H9 (cell line): ENCODE measurements at regions not wholly inside any gene's neighbourhood (a gene's known extent, or its start where the extent isn't known, plus 50 kb on each side); places are given as distances from the start of the nearest gene placed in this dataset.

ENCODE experiments used
- DNase-seq: peaks from one replicate; pipeline ENCODE4 v3.0.0-alpha.2; 2017
- H2AFZ ChIP-seq: one replicate; pipeline ENCODE4 v1.6.1; 2013; ENCODE audit warnings: mild to moderate bottlenecking, low read length, control low read depth, moderate library complexity
- H2AK5ac ChIP-seq: 2 replicates; pipeline ENCODE4 v1.6.1; 2013; ENCODE audit warnings: low read length, control low read depth, mixed read lengths; ENCODE audit not compliant: insufficient read length
- H2BK120ac ChIP-seq: one replicate; pipeline ENCODE4 v1.6.1; 2013; ENCODE audit warnings: low read depth, mild to moderate bottlenecking, low read length, control low read depth, inconsistent platforms; ENCODE audit not compliant: poor library complexity, severe bottlenecking
- H2BK12ac ChIP-seq: 2 replicates; pipeline ENCODE4 v1.6.1; 2013; ENCODE audit warnings: low read length, control low read depth, mixed read lengths, low read depth; ENCODE audit not compliant: insufficient read length
- H2BK15ac ChIP-seq: 2 replicates; pipeline ENCODE4 v1.6.1; 2013; ENCODE audit warnings: low read depth, low read length, control low read depth
- H2BK20ac ChIP-seq: one replicate; pipeline ENCODE4 v1.6.1; 2013; ENCODE audit warnings: low read depth, mild to moderate bottlenecking, low read length, control low read depth, inconsistent platforms; ENCODE audit not compliant: poor library complexity, severe bottlenecking
- H2BK5ac ChIP-seq: 2 replicates; pipeline ENCODE4 v1.6.1; 2013; ENCODE audit warnings: low read length, control low read depth, mixed read lengths; ENCODE audit not compliant: insufficient read length
- H3K14ac ChIP-seq: 2 replicates; pipeline ENCODE4 v1.6.1; 2013; ENCODE audit warnings: low read length, control low read depth; ENCODE audit not compliant: insufficient read depth
- H3K18ac ChIP-seq: 2 replicates; pipeline ENCODE4 v1.6.1; 2013; ENCODE audit warnings: low read depth, mild to moderate bottlenecking, mixed read lengths, low read length, control low read depth; ENCODE audit not compliant: insufficient read length
- H3K23ac ChIP-seq: 2 replicates; pipeline ENCODE4 v1.6.1; 2013; ENCODE audit warnings: low read length, control low read depth, mixed read lengths, low read depth; ENCODE audit not compliant: insufficient read length
- H3K23me2 ChIP-seq: 2 replicates; pipeline ENCODE4 v1.6.1; 2013; ENCODE audit warnings: low read depth, mild to moderate bottlenecking, mixed read lengths, low read length, control low read depth; ENCODE audit not compliant: insufficient read length, poor library complexity, severe bottlenecking
- H3K27ac ChIP-seq: 2 replicates; pipeline ENCODE4 v1.5.1; 2013; ENCODE audit warnings: low read length, control low read depth, mixed read lengths, low read depth; ENCODE audit not compliant: insufficient read length
- H3K27me3 ChIP-seq: 2 replicates; pipeline ENCODE4 v1.6.1; 2013; ENCODE audit warnings: low read length, control low read depth, inconsistent platforms; ENCODE audit not compliant: insufficient read depth
- H3K4ac ChIP-seq: 2 replicates; pipeline ENCODE4 v1.6.1; 2013; ENCODE audit warnings: low read depth, mild to moderate bottlenecking, control low read depth, inconsistent platforms, low read length, moderate library complexity
- H3K4me1 ChIP-seq: 2 replicates; pipeline ENCODE4 v1.6.1; 2013; ENCODE audit warnings: low read length, control low read depth, inconsistent platforms; ENCODE audit not compliant: insufficient read depth
- H3K4me2 ChIP-seq: 2 replicates; pipeline ENCODE4 v1.6.1; 2013; ENCODE audit warnings: low read length, control low read depth, mixed read lengths; ENCODE audit not compliant: insufficient read length, insufficient read depth
- H3K56ac ChIP-seq: 2 replicates; pipeline ENCODE4 v1.6.1; 2013; ENCODE audit warnings: low read depth, mild to moderate bottlenecking, mixed read lengths, low read length, control low read depth; ENCODE audit not compliant: insufficient read length
- H3K79me1 ChIP-seq: 2 replicates; pipeline ENCODE4 v1.6.1; 2013; ENCODE audit warnings: low read depth, mild to moderate bottlenecking, moderate library complexity, low read length, control low read depth, inconsistent platforms; ENCODE audit not compliant: insufficient read depth, poor library complexity, severe bottlenecking
- H3K79me2 ChIP-seq: 2 replicates; pipeline ENCODE4 v1.6.1; 2013; ENCODE audit warnings: low read length, control low read depth, inconsistent platforms; ENCODE audit not compliant: insufficient read depth
- H3K9ac ChIP-seq: 2 replicates; pipeline ENCODE4 v1.6.1; 2013; ENCODE audit warnings: low read length, control low read depth, mixed read lengths; ENCODE audit not compliant: insufficient read length; ENCODE audit errors: extremely low read depth
- H3K9me3 ChIP-seq: one replicate; pipeline ENCODE4 v1.6.1; 2013; ENCODE audit warnings: low read depth, low read length, inconsistent platforms; ENCODE audit not compliant: control insufficient read depth
- H3T11ph ChIP-seq: one replicate; pipeline ENCODE4 v1.6.1; 2013; ENCODE audit warnings: mild to moderate bottlenecking, low read length, control low read depth, inconsistent platforms
- H4K20me1 ChIP-seq: one replicate; pipeline ENCODE4 v1.6.1; 2013; ENCODE audit not compliant: control insufficient read depth, insufficient read length, insufficient read depth
- H4K5ac ChIP-seq: 2 replicates; pipeline ENCODE4 v1.6.1; 2013; ENCODE audit warnings: low read depth, mild to moderate bottlenecking, mixed read lengths, low read length, control low read depth; ENCODE audit not compliant: insufficient read length
- H4K8ac ChIP-seq: replicated peaks from 2 replicates; pipeline ENCODE4 v1.6.1; 2013; ENCODE audit warnings: low read length, control low read depth, mixed read lengths, low read depth; ENCODE audit not compliant: insufficient read length
- H4K91ac ChIP-seq: 2 replicates; pipeline ENCODE4 v1.6.1; 2013; ENCODE audit warnings: low read depth, mild to moderate bottlenecking, moderate library complexity, mixed read lengths, low read length, control low read depth; ENCODE audit not compliant: insufficient read length
- H3K27ac Mint-ChIP-seq, 3 experiments: 2 replicates in 2 of 3; 3 replicates in 1 of 3; pipeline ENCODE4 v1.8.0; 2020 to 2021; ENCODE audit warnings: mixed read lengths in 3 of 3, mild to moderate bottlenecking in 1 of 3, moderate library complexity in 1 of 3
- H3K27me3 Mint-ChIP-seq: 2 replicates; pipeline ENCODE4 v1.8.0; 2021; ENCODE audit warnings: low read depth, mild to moderate bottlenecking, moderate library complexity, mixed read lengths
- H3K36me3 Mint-ChIP-seq, 3 experiments: 2 replicates in 2 of 3; 3 replicates in 1 of 3; pipeline ENCODE4 v1.8.0; 2020 to 2021; ENCODE audit warnings: low read depth in 3 of 3, mixed read lengths in 3 of 3; ENCODE audit not compliant: insufficient read depth in 1 of 3
- H3K4me1 Mint-ChIP-seq, 2 experiments: 2 replicates each; pipeline ENCODE4 v1.8.0; 2020; ENCODE audit warnings: mixed read lengths in 2 of 2
- H3K4me3 Mint-ChIP-seq, 2 experiments: 2 replicates in 1 of 2; 3 replicates in 1 of 2; pipeline ENCODE4 v1.8.0; 2020 to 2021; ENCODE audit warnings: mild to moderate bottlenecking in 2 of 2, mixed read lengths in 2 of 2, moderate library complexity in 1 of 2
- H3K9me3 Mint-ChIP-seq, 2 experiments: 2 replicates in 1 of 2; 3 replicates in 1 of 2; pipeline ENCODE4 v1.8.0; 2020; ENCODE audit warnings: mild to moderate bottlenecking in 2 of 2, mixed read lengths in 2 of 2, moderate library complexity in 1 of 2
- CTCF ChIP-seq: fragments of 200-600 bp; sonication (generic); conservative IDR thresholded peaks from 3 replicates; pipeline ENCODE4 v1.8.0; 2021; ENCODE audit warnings: antibody characterized with exemption, mild to moderate bottlenecking
- WGBS: extraction: QIAGEN DNeasy Blood & Tissue Kit; methylation state at CpG from one replicate; pipeline ENCODE4 v1.1.7; 2013; ENCODE audit warnings: missing lambda C conversion rate, low lambda C conversion rate, mixed read lengths; ENCODE audit not compliant: insufficient read length; ENCODE audit errors: extremely low coverage; 5-methylcytosine and 5-hydroxymethylcytosine counted together

GRCh38 chr10:90111671-90112070 lies 410.3 kb downstream of the KIF20B start:
- no peak overlapping the region for H2AK5ac ChIP-seq

More at GRCh38 chr10:90111671-90112070, 410.3 kb downstream of the KIF20B start:
- Histone ChIP-seq H3K4ac (no peak overlapping the region), H3K23me2 (no peaks in the 10 kb centered on the region), H3K56ac (no peak overlapping the region), H3K9me3 (no peaks in the 10 kb centered on the region), H3K27ac (no peak overlapping the region), H3K23ac (no peak overlapping the region), H3K79me2 (no peaks in the 10 kb centered on the region), H2AFZ (no peak overlapping the region), H3K4me1 (no peaks in the 10 kb centered on the region), H3T11ph (no peak overlapping the region), H4K20me1 (no peaks in the 10 kb centered on the region), H2BK12ac (no peak overlapping the region), H2BK15ac (no peak overlapping the region), H3K14ac (no peak overlapping the region), H4K91ac (no peak overlapping the region), H3K79me1 (no peaks in the 10 kb centered on the region), H2BK120ac (no peak overlapping the region), H2BK5ac (no peak overlapping the region), H3K27me3 (no peaks in the 10 kb centered on the region), H3K9ac (no peak overlapping the region), H4K8ac (no peak overlapping the region), H3K4me2 (no peak overlapping the region), H4K5ac (no peak overlapping the region), H3K18ac (no peak overlapping the region), H2BK20ac (no peak overlapping the region)
- Mint-ChIP-seq H3K4me3 (no peak overlapping the region), H3K9me3 (peaks cover 7 to 10% of the 10 kb centered on the region in 2 experiments; a peak in 3 of 5 replicates), H3K27me3 (no peaks in the 10 kb centered on the region), H3K36me3 (peaks cover 0 to 2% (median 0%) of the 10 kb centered on the region in 3 experiments; a peak in 3 of 7 replicates), H3K27ac (no peak overlapping the region; a peak in 1 of 7 replicates), H3K4me1 (peaks cover 3 to 4% of the 10 kb centered on the region in 2 experiments; a peak in 1 of 4 replicates)
- no CpG with 5 or more reads among the region's 1 CpG for WGBS
- no peak for DNase-seq
- TF ChIP-seq CTCF: no peak
